Ishikawa (cell line): ENCODE measurements at regions not wholly inside any gene's neighbourhood (a gene's known extent, or its start where the extent isn't known, plus 50 kb on each side); places are given as distances from the start of the nearest gene placed in this dataset.

Experiments used
- CEBPB ChIP-seq: IDR thresholded peaks from 2 replicates; pipeline ENCODE4 v1.6.1; 2012
- CREB1 ChIP-seq: IDR thresholded peaks from 2 replicates; pipeline ENCODE4 v1.6.1; 2012; ENCODE audit warnings: low read depth
- EGR1 ChIP-seq: IDR thresholded peaks from 2 replicates; pipeline ENCODE4 v1.6.1; 2012
- EP300 ChIP-seq: IDR thresholded peaks from 2 replicates; pipeline ENCODE4 v1.6.1; 2012; ENCODE audit warnings: borderline replicate concordance
- FOXM1 ChIP-seq: IDR thresholded peaks from 2 replicates; pipeline ENCODE4 v1.6.1; 2012; ENCODE audit warnings: low read depth, borderline replicate concordance
- NFIC ChIP-seq: IDR thresholded peaks from 2 replicates; pipeline ENCODE4 v1.6.1; 2012
- RAD21 ChIP-seq: IDR thresholded peaks from 2 replicates; pipeline ENCODE4 v1.6.1; 2012; ENCODE audit warnings: low read depth
- TAF1 ChIP-seq: IDR thresholded peaks from 2 replicates; pipeline ENCODE4 v1.6.1; 2012; ENCODE audit warnings: low read depth, mild to moderate bottlenecking
- TCF12 ChIP-seq: IDR thresholded peaks from 2 replicates; pipeline ENCODE4 v1.6.1; 2012; ENCODE audit warnings: low read depth
- TEAD4 ChIP-seq: IDR thresholded peaks from 2 replicates; pipeline ENCODE4 v1.6.1; 2012
- YY1 ChIP-seq: IDR thresholded peaks from 2 replicates; pipeline ENCODE4 v1.6.1; 2012; ENCODE audit warnings: low read depth
- ZBTB7A ChIP-seq: IDR thresholded peaks from 2 replicates; pipeline ENCODE4 v1.6.1; 2012; ENCODE audit warnings: low read depth
- TF ChIP-seq, protein P1 (sequence below): IDR thresholded peaks from 2 replicates; pipeline ENCODE4 v1.6.1; 2012; ENCODE audit warnings: low read depth, mild to moderate bottlenecking
- TF ChIP-seq, protein P2 (sequence below): IDR thresholded peaks from 2 replicates; pipeline ENCODE4 v1.6.1; 2012
- TF ChIP-seq, protein P3 (sequence below): IDR thresholded peaks from 2 replicates; pipeline ENCODE4 v1.6.1; 2012

DNA sequence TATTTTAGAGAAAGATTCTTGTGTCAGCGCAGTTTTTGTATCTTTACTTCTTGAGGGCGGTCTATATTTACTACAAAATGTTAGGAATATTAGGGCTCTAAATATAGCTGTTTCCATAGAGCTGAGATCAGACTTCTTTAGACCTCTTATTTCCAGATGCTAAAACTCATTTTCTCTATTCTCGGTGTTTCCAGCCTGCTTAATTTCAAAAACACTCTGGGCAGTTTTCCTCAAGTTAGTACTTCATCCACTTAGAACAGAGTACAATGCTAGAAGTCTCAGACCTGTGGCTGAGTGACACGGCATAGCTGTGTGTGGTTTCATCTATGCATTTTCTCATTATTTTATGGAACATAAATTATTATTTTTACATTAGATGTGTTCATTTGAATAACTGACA, 346.6 kb downstream of the PABPC4L start:
- TF ChIP-seq, protein P1, sequence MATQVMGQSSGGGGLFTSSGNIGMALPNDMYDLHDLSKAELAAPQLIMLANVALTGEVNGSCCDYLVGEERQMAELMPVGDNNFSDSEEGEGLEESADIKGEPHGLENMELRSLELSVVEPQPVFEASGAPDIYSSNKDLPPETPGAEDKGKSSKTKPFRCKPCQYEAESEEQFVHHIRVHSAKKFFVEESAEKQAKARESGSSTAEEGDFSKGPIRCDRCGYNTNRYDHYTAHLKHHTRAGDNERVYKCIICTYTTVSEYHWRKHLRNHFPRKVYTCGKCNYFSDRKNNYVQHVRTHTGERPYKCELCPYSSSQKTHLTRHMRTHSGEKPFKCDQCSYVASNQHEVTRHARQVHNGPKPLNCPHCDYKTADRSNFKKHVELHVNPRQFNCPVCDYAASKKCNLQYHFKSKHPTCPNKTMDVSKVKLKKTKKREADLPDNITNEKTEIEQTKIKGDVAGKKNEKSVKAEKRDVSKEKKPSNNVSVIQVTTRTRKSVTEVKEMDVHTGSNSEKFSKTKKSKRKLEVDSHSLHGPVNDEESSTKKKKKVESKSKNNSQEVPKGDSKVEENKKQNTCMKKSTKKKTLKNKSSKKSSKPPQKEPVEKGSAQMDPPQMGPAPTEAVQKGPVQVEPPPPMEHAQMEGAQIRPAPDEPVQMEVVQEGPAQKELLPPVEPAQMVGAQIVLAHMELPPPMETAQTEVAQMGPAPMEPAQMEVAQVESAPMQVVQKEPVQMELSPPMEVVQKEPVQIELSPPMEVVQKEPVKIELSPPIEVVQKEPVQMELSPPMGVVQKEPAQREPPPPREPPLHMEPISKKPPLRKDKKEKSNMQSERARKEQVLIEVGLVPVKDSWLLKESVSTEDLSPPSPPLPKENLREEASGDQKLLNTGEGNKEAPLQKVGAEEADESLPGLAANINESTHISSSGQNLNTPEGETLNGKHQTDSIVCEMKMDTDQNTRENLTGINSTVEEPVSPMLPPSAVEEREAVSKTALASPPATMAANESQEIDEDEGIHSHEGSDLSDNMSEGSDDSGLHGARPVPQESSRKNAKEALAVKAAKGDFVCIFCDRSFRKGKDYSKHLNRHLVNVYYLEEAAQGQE, result no peak
- no peak for TF ChIP-seq EP300

DNA sequence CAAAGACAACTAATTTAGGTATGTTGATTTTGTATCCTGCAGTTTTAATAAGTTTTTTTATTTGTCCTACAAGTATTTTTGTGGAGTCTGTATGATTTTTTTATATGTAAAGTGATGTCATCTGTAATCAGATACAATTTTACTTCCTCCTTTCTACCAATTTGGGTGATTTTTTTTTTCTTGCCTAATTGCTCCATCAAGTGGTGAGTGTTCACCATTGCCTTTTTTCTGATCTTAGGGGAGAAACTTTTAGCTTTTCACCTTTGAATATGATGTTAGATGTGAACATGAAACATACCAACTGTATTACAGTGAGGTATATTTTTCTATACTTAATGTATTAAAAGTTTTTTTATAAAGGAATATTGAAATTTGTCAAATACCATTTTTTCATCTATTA, 362.3 kb downstream of the PABPC4L start:
- TF ChIP-seq YY1 (no peak), TAF1 (no peak), NFIC (no peak), TCF12 (no peak), RAD21 (peak; percentile 20; the same call in 1 of the 2 replicates)
- TF ChIP-seq, protein P1, result no peak
- TF ChIP-seq, protein P2, sequence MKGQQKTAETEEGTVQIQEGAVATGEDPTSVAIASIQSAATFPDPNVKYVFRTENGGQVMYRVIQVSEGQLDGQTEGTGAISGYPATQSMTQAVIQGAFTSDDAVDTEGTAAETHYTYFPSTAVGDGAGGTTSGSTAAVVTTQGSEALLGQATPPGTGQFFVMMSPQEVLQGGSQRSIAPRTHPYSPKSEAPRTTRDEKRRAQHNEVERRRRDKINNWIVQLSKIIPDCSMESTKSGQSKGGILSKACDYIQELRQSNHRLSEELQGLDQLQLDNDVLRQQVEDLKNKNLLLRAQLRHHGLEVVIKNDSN, result no peak

DNA sequence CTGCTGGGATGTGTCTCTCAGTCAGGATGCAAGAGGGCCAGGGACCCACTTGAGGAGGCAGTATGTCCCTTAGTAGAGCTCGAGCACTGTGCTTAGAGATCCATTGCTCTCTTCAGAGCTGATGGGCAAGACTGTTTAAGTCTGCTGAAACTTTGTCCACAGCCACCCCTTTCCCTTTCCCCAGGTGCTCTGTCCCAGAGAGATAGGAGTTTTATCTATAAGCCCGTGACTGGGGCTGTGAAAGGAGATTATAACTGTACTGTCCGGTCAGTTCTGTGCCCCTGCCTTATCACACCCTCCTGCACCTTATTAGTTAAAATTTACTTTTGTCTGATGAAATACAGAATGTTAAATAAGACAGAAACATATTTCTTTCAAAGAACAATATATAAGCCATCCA, 378.4 kb downstream of the PABPC4L start:
- TF ChIP-seq RAD21 (no peak), CEBPB (no peak), FOXM1 (no peak), NFIC (no peak), ZBTB7A (no peak), TAF1 (no peak), EGR1 (no peak), TEAD4 (no peak), TCF12 (no peak), EP300 (no peak), CREB1 (no peak)
- TF ChIP-seq, protein P2, result no peak
- TF ChIP-seq, protein P3, sequence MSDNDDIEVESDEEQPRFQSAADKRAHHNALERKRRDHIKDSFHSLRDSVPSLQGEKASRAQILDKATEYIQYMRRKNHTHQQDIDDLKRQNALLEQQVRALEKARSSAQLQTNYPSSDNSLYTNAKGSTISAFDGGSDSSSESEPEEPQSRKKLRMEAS, result no peak
- TF ChIP-seq, protein P1, result no peak

DNA sequence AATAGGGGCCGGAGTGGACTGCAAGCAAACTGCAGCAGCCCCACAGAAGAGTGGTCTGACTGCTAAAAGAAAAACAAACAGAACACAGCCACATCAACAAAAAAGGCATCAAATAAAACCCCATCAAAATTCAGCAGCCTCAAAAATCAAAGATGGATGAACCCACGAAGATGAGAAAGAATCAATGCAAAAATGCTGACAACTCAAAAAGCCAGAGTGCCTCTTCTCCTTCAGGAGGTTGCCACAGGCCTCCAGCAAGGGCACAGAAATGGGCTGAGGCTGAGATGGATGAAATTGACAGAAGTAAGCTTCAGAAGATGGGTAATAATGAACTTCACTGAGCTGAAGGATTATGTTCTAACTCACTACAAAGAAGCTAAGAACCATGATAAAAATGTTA, 388.6 kb downstream of the PABPC4L start:
- TF ChIP-seq FOXM1 (no peak), NFIC (no peak), ZBTB7A (no peak), YY1 (no peak), CREB1 (no peak), EGR1 (no peak), EP300 (no peak), TCF12 (no peak), CEBPB (no peak), TAF1 (no peak), RAD21 (no peak), TEAD4 (no peak)
- TF ChIP-seq, protein P2, result no peak
- TF ChIP-seq, protein P3, result no peak
- TF ChIP-seq, protein P1, result no peak
